Daoy (cell line): ENCODE measurements at regions not wholly inside any gene's neighbourhood (a gene's known extent, or its start where the extent isn't known, plus 50 kb on each side); places are given as distances from the start of the nearest gene placed in this dataset.
"Not testable (repeated sequence)": the region's sequence is repeated elsewhere in the genome, so short reads cannot be mapped to it uniquely, and the experiment has no call there.

Experiments
- DNase-seq: peaks from one replicate; pipeline ENCODE4 v3.0.0-alpha.2; 2015; ENCODE audit warnings: low read depth

DNA sequence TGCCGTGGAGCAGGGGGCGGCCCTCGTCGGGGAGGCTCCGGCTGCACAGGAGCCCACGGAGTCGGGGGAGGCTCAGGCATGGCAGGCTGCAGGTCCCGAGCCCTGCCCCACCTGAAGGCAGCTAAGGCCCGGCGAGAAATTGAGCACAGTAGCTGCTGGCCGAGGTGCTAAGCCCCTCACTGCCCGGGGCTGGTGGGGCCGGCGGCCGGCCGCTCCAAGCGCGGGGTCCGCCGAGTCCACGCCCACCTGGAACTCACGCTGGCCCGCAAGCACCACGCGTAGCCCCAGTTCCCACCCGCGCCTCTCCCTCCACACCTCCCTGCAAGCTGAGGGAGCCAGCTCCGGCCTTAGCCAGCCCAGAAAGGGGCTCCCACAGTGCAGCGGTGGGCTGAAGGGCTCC, 589.4 kb downstream of the PPP4R3C start:
- no peak for DNase-seq

- no peak for DNase-seq
These were observed 591.2 kb downstream of the PPP4R3C start for GRCh38 chrX:26871967-26872366.

GRCh38 chrX:26851981-26852380, 611.2 kb downstream of the PPP4R3C start:
- DNase-seq = no peak

- no peak for DNase-seq
These were observed 614.6 kb downstream of the PPP4R3C start for GRCh38 chrX:26848511-26848910.

DNA sequence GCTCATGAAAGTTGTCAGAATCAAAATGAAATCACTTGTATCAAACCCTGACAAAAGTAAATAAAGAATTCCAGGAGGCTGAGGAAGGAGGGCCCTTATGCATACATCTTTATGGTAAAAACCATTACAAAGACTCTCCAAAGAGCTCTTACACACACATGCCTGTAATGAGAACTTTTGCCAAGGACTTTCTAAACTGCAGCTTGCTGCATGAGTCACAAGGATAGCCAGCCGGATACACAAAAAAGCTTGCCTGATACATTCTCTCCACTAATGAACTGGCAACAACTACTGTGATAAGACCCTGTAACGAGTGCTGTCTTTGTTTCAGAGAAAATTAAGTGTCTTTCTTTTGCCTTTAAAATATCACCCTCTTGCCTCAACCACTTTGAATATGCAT, 618.1 kb downstream of the PPP4R3C start:
- DNase-seq = no peak

- no peak for DNase-seq
These were observed 606.5 kb downstream of the MAGEB5 start for GRCh38 chrX:26822448-26822847.

DNA sequence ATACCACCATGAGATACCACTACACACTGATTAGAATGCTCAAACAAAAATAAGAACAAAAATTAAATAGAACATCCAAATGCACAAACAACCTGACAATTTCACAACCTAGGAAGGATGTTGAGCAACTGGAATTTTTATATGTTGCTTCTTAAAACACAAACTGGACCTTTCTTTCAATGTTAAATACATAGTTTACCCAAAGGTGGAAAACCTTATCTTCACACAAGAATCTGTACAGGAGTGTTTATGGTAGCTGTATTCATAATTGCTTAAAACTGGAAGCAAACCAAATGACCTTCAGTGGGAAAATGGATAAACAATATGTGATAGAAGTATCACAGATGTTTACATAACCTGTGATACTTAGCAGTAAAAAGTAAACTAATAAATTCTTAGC, 573.8 kb downstream of the MAGEB5 start:
- DNase-seq = no peak

GRCh38 chrX:26788402-26788998, 572.5 kb downstream of the MAGEB5 start:
- no peak for DNase-seq

DNA sequence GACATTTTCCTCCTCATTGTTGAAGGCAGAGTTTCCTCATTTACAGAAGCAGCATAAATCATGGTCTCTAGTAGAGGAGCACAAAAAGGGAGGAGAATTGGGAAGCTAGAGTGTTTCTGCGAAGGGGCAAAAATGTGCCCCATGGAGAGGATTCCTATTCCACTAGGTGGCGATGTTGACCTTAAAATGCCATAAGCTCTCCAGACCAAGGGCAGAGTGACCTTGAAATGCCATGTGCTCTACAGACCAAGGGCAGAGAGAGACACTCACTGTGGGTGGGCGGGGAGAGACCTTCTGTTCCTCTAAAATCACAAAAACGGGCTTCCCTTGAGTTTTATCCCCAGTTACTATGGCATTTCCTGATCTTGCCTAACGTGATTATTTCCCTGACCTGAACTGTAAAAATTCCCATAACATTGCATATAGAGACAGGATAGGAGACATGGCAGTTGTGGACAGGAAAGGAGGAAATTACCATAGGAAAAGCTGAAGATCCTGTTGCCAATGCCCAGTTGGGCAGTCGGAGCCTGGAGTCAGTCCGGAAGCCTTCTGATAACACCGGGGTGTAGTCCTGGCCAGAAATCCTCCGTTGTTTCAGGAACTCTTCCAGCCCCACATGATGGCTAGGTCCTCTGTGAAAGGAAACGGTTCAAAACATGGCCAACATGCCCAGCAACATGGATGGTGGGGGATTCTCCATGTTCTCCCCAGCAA, 567.7 kb downstream of the MAGEB5 start:
- DNase-seq = no peak

DNA sequence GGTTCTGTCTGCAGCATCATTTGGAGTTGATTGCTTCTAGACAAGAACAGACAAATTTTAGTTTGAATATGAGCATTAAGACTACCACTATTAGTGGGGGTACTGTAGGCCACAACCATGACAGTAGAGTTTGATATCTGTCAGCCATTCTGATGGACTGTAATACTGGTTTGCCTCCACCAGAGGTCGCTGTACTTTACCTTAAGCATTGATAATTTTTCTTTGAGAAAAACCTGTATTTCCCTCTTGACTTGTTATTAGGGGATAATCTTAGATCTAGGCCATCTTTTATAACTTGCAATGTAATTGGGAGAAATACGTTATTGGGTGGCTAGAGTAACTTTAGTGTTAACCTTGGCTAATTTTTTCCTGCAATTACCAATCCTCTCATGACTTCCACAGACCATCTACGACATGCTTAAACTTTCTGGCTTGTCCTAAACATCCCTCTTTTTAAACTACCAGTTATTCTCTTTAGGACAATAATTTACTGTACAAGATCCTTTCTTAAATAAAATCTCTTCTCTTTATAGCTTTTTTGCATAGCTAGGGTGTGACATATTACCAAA, 562.4 kb downstream of the MAGEB5 start:
- DNase-seq = no peak

- DNase-seq = no peak
These were observed 546.3 kb downstream of the MAGEB5 start for GRCh38 chrX:26762253-26762652.

DNA sequence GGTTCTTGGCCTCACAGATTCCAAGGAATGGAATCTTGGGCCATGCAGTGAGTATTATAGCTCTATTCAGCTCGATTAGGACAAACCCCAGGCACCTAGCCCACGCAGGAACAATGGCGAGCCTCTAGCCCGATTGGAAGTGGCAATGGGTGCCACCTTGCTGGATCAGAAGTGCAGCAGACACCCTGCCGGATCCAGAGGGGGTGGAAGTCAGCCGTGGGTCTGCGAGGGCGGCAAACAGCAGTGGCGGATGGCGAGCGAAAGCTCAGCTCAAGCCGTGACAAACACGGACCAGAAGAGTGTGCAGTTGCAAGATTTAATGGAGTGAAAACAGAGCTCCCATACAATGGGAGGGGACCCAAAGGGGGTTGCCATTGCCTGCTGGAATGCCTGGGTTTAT, 539.8 kb downstream of the MAGEB5 start:
- not testable (repeated sequence) for DNase-seq

DNA sequence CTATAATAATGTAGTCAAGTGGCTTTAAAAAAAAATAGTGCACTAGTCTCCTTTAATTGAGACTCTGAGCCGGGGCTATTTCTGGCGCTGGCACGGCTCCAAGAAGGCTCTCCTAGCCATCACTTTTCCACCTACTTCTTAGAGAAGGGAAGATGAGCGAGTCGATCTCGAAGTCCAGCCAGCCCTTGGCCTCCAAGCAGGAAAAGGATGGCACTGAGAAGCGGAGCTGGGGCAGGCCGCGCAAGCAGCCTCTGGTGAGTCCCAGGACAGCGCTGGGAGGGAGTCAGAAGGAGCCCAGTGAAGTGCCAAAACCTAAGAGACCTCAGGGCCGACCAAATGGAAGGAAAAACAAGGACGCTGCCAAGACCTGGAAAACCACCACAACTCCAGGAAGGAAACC, 531.9 kb downstream of the MAGEB5 start:
- DNase-seq = no peak

DNA sequence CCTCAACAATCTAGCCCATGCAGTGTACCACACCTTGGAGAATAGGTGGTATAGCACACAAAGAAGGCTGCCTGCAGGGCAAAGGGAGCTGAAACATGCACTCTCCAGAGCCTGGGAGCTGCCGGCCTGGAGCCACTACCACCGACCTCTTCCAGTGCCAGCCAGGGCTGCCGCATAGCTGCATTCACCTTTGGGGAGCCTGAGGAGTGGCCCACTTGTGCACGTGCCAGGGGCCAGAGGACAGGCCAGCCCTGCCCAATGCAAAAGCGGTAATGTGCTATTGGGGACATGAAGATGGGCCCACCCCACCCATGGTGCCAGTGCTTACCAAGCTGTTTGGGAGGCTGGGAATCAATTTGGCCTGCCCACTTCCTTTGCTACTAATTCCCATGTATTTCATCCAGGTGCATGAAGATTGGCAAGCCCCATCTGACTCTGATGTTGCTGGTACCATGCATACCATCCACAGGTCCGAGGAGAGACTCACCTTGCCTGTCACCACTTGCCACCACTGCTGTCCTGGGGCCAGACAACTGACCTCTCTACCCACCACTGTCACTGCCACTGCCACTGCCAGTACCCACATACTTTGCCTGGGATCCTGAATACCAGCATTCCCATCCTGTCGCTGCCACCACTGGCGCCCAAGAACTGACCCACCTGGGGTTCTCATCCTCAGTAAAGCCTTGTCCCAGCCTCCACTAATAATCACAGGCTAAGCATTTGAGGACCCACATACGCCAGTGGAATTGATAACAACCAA, 506.9 kb downstream of the MAGEB5 start:
- DNase-seq = no peak

- no peak for DNase-seq
These were observed 456.6 kb downstream of the MAGEB5 start for GRCh38 chrX:26672571-26672970.

DNA sequence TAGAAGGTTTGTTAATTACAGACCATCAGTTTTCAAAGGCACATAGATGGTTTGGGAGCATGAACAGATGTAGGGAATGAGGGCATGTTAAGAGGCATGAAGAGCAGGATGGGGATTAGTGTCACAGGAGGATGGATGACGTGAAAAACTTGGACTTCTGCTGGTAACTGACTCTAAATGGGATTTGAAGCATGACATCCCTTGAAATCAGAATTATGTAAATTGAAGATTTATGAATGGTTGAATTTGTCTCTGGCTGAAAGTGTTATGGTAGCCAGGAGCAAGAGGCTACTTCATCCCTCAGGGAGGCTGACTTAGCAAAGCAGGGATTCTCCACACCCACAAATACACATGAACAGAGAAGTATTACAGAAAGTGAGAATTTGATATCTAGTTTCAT, 454.6 kb downstream of the MAGEB5 start:
- no peak for DNase-seq

DNA sequence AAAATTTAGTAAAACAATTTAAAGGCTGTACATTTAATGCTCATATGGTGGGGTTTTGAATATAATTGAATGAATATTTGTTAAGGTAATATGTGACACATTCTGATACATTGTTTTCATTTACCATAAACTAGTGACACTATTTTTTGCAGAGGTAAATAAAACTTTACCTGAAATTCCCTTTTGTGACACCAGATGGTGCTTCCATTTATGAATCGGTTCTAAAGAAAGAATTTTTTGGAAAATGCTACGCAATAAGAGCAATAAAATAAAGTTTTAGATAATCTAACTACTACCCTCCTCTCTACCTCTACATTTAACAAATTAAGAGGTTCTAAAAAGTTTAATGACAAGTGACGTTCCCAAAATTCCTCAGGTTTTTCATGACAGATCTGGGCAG, 448.9 kb downstream of the MAGEB5 start:
- DNase-seq = no peak

GRCh38 chrX:26653050-26653449, 437.1 kb downstream of the MAGEB5 start:
- DNase-seq = no peak

GRCh38 chrX:26651755-26652154, 435.8 kb downstream of the MAGEB5 start:
- no peak for DNase-seq

DNA sequence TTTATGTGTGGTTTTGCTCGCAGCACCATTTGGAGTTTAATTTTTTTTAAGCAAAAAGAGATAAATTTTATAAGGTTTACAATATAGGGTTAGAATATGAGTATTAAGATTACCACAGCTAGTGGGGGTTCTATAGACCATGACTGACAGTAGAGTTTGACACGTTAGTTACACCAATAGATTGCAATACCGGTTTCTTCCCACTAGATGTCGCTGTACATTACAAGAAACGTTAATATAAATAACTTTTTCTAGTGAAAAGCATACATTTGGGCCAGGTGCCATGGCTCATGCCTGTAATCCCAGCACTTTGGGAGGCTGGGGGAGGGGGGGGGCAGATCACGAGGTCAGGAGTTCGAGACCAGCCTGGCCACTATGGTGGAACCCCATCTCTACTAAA, 433.6 kb downstream of the MAGEB5 start:
- DNase-seq = no peak

GRCh38 chrX:26631385-26631784, 415.4 kb downstream of the MAGEB5 start:
- DNase-seq = no peak

GRCh38 chrX:26613956-26614355, 398.0 kb downstream of the MAGEB5 start:
- DNase-seq = no peak

GRCh38 chrX:26606971-26607370, 391.0 kb downstream of the MAGEB5 start:
- no peak for DNase-seq
